ENCODE measurements at regions not wholly inside any gene's neighbourhood (a gene's known extent, or its start where the extent isn't known, plus 50 kb on each side); places are given as distances from the start of the nearest gene placed in this dataset.

DNA sequence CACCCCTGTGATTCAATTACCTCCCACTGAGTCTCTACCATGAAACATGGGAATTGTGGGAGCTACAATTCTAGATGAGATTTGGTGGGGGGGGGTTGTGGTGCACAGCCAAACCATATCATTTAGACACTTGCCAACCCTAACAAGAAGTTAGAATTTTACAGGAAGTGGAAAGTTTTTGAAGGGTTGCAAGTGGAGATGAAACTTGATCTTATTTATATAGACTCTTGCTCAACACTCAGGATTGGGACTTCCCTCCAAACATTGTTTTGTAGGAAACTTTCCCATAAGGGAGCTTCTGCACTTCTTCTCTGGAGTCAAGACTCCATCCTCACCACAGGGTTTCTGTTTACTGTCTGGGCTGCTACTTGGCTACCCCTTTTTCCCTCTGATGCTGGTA is 266.7 kb upstream of the CDH11 start:
- TF ChIP-seq TEAD4 (IDR thresholded peaks at IDR 0.05) (no peak), FOXM1 (IDR thresholded peaks at IDR 0.05; ENCODE audit: borderline replicate concordance, low read depth) (no peak), RAD21 (IDR thresholded peaks at IDR 0.05; ENCODE audit: low read depth) (no peak), YY1 (IDR thresholded peaks at IDR 0.05; ENCODE audit: low read depth) (no peak), ZBTB7A (IDR thresholded peaks at IDR 0.05; ENCODE audit: low read depth) (no peak)
- TF ChIP-seq, protein P1, sequence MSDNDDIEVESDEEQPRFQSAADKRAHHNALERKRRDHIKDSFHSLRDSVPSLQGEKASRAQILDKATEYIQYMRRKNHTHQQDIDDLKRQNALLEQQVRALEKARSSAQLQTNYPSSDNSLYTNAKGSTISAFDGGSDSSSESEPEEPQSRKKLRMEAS (IDR thresholded peaks at IDR 0.05), result no peak

DNA sequence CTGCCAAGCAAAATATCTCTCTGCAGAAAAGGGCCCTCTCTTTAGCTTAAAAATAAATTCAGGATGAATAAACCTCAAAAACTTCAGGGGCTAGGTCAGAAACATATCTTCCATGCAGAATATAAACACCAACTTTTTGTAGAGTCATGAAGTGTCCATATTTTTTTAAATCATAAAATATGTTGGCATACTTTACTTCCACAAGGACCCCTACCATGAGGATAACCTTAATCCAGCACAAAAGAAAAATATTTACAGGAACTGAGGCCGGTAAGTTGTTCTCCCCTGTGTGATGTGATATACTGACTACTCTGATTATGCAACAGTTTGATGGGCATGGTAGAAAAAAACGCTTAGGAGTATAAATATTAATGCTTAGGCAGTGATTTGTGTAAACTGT is 264.8 kb upstream of the CDH11 start:
- TF ChIP-seq EP300 (IDR thresholded peaks at IDR 0.05; ENCODE audit: borderline replicate concordance), result no peak

DNA sequence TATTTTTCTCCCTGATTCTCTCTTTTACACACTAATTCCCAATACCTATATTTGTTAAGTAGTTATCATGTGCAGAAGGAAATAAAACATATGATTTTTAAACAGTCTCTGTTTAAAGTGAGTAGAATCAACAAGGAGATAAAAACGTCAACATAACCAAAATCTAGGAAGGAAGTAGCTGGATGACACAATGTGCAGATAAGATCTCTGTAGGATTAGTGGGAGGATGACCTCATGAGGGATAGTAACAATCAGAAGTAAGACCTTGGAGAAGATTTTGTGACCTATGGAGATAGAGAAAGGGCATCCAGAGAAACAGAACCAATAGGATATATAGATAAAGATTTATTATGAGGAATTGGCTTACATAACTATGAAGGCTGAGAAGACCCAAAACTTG is 262.6 kb upstream of the CDH11 start:
- TF ChIP-seq, protein P2, sequence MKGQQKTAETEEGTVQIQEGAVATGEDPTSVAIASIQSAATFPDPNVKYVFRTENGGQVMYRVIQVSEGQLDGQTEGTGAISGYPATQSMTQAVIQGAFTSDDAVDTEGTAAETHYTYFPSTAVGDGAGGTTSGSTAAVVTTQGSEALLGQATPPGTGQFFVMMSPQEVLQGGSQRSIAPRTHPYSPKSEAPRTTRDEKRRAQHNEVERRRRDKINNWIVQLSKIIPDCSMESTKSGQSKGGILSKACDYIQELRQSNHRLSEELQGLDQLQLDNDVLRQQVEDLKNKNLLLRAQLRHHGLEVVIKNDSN (IDR thresholded peaks at IDR 0.05), result no peak
- TF ChIP-seq CEBPB (IDR thresholded peaks at IDR 0.05), result no peak
- TF ChIP-seq TEAD4 (IDR thresholded peaks at IDR 0.05), result no peak
- TF ChIP-seq RAD21 (IDR thresholded peaks at IDR 0.05; ENCODE audit: low read depth), result no peak
- no peak for TF ChIP-seq EP300 (IDR thresholded peaks at IDR 0.05; ENCODE audit: borderline replicate concordance)
- no peak for TF ChIP-seq ZBTB7A (IDR thresholded peaks at IDR 0.05; ENCODE audit: low read depth)
- TF ChIP-seq YY1 (IDR thresholded peaks at IDR 0.05; ENCODE audit: low read depth), result no peak
- no peak for TF ChIP-seq CREB1 (IDR thresholded peaks at IDR 0.05; ENCODE audit: low read depth)
- no peak for TF ChIP-seq FOXM1 (IDR thresholded peaks at IDR 0.05; ENCODE audit: borderline replicate concordance, low read depth)
- TF ChIP-seq NFIC (IDR thresholded peaks at IDR 0.05), result no peak
- TF ChIP-seq, protein P1 (IDR thresholded peaks at IDR 0.05), result no peak
- TF ChIP-seq EGR1 (IDR thresholded peaks at IDR 0.05), result no peak
- TF ChIP-seq, protein P3, sequence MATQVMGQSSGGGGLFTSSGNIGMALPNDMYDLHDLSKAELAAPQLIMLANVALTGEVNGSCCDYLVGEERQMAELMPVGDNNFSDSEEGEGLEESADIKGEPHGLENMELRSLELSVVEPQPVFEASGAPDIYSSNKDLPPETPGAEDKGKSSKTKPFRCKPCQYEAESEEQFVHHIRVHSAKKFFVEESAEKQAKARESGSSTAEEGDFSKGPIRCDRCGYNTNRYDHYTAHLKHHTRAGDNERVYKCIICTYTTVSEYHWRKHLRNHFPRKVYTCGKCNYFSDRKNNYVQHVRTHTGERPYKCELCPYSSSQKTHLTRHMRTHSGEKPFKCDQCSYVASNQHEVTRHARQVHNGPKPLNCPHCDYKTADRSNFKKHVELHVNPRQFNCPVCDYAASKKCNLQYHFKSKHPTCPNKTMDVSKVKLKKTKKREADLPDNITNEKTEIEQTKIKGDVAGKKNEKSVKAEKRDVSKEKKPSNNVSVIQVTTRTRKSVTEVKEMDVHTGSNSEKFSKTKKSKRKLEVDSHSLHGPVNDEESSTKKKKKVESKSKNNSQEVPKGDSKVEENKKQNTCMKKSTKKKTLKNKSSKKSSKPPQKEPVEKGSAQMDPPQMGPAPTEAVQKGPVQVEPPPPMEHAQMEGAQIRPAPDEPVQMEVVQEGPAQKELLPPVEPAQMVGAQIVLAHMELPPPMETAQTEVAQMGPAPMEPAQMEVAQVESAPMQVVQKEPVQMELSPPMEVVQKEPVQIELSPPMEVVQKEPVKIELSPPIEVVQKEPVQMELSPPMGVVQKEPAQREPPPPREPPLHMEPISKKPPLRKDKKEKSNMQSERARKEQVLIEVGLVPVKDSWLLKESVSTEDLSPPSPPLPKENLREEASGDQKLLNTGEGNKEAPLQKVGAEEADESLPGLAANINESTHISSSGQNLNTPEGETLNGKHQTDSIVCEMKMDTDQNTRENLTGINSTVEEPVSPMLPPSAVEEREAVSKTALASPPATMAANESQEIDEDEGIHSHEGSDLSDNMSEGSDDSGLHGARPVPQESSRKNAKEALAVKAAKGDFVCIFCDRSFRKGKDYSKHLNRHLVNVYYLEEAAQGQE (IDR thresholded peaks at IDR 0.05; ENCODE audit: low read depth), result no peak
- no peak for TF ChIP-seq TCF12 (IDR thresholded peaks at IDR 0.05; ENCODE audit: low read depth)

DNA sequence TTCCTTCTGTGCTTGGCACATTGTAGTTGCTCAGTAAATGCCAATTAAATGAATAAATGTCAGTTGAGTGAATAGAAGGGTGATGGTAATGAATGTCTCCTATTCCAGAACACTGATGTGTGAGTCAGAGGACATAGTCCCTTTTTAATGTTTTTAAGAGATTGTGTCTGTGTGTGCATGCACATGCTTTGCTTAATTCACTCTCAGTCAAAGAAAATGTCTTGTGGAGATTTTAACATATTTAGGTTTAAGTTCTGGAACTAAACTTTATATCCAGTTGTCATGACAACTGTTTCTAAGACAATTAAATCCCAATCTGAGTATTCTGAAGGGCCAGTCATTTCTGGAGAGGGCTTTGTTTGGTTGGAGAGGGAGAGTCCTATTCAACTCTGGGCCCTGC is 255.3 kb upstream of the CDH11 start:
- no peak for TF ChIP-seq FOXM1 (IDR thresholded peaks at IDR 0.05; ENCODE audit: borderline replicate concordance, low read depth)
- TF ChIP-seq CREB1 (IDR thresholded peaks at IDR 0.05; ENCODE audit: low read depth), result no peak
- TF ChIP-seq RAD21 (IDR thresholded peaks at IDR 0.05; ENCODE audit: low read depth), result no peak
- TF ChIP-seq TAF1 (IDR thresholded peaks at IDR 0.05; ENCODE audit: low read depth), result no peak
- TF ChIP-seq, protein P3 (IDR thresholded peaks at IDR 0.05; ENCODE audit: low read depth), result no peak
- TF ChIP-seq EP300 (IDR thresholded peaks at IDR 0.05; ENCODE audit: borderline replicate concordance), result no peak
- no peak for TF ChIP-seq TEAD4 (IDR thresholded peaks at IDR 0.05)
- TF ChIP-seq ZBTB7A (IDR thresholded peaks at IDR 0.05; ENCODE audit: low read depth), result no peak
- no peak for TF ChIP-seq EGR1 (IDR thresholded peaks at IDR 0.05)
- no peak for TF ChIP-seq NFIC (IDR thresholded peaks at IDR 0.05)
- TF ChIP-seq, protein P1 (IDR thresholded peaks at IDR 0.05), result no peak
- TF ChIP-seq YY1 (IDR thresholded peaks at IDR 0.05; ENCODE audit: low read depth), result no peak
- TF ChIP-seq TCF12 (IDR thresholded peaks at IDR 0.05; ENCODE audit: low read depth), result no peak
- TF ChIP-seq, protein P2 (IDR thresholded peaks at IDR 0.05), result no peak
- TF ChIP-seq CEBPB (IDR thresholded peaks at IDR 0.05), result no peak

DNA sequence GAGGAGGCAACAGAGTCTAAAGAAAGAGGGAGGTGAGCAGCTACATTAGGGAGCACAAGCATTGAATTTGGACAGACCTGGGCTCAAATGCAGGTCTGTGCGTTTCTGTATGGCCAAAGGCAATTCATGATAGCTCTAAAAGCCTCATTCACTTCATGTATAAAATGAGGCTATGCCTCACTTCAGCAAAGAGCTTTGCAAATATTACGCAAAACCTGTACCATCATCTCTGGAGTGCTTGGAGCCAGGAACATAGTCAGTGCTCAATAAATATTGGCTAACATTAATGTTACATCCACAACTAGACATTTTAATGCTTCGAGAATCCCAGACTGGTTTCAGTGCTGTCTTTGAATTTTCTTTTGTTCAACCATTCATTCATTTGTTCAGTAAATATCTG is 254.7 kb upstream of the CDH11 start:
- TF ChIP-seq, protein P3 (IDR thresholded peaks at IDR 0.05; ENCODE audit: low read depth), result no peak
- TF ChIP-seq FOXM1 (IDR thresholded peaks at IDR 0.05; ENCODE audit: borderline replicate concordance, low read depth) (no peak), NFIC (IDR thresholded peaks at IDR 0.05) (no peak), EP300 (IDR thresholded peaks at IDR 0.05; ENCODE audit: borderline replicate concordance) (no peak), ZBTB7A (IDR thresholded peaks at IDR 0.05; ENCODE audit: low read depth) (no peak), EGR1 (IDR thresholded peaks at IDR 0.05) (no peak), YY1 (IDR thresholded peaks at IDR 0.05; ENCODE audit: low read depth) (no peak), CREB1 (IDR thresholded peaks at IDR 0.05; ENCODE audit: low read depth) (no peak), CEBPB (IDR thresholded peaks at IDR 0.05) (no peak), TCF12 (IDR thresholded peaks at IDR 0.05; ENCODE audit: low read depth) (no peak), TEAD4 (IDR thresholded peaks at IDR 0.05) (no peak), RAD21 (IDR thresholded peaks at IDR 0.05; ENCODE audit: low read depth) (no peak)
- TF ChIP-seq, protein P1 (IDR thresholded peaks at IDR 0.05), result no peak
- TF ChIP-seq, protein P2 (IDR thresholded peaks at IDR 0.05), result no peak

Data from Ishikawa (cell line).